Mesendoderm (in vitro differentiated cells): ENCODE measurements at regions not wholly inside any gene's neighbourhood (a gene's known extent, or its start where the extent isn't known, plus 50 kb on each side); places are given as distances from the start of the nearest gene placed in this dataset.
A peak's percentile ranks its signal among the peaks of the same experiment; 100 is the strongest.

Source experiments
- DNase-seq: peaks from one replicate; pipeline ENCODE4 v3.0.0; 2013
- H2AK5ac ChIP-seq: 2 replicates; pipeline ENCODE4 v1.6.1; 2013; ENCODE audit warnings: low read length, inconsistent platforms
- H2BK120ac ChIP-seq: 2 replicates; pipeline ENCODE4 v1.6.1; 2013; ENCODE audit warnings: low read depth, mild to moderate bottlenecking, low read length, moderate library complexity, mixed read lengths
- H2BK15ac ChIP-seq: replicated peaks from 2 replicates; pipeline ENCODE4 v1.6.1; 2013; ENCODE audit warnings: low read depth, mild to moderate bottlenecking, moderate library complexity
- H2BK5ac ChIP-seq: 2 replicates; pipeline ENCODE4 v1.6.1; 2013; ENCODE audit warnings: low read length, inconsistent platforms
- H3K18ac ChIP-seq: 2 replicates; pipeline ENCODE4 v1.6.1; 2013; ENCODE audit warnings: mild to moderate bottlenecking, low read length, mixed read lengths
- H3K23ac ChIP-seq: one replicate; pipeline ENCODE4 v1.6.1; 2013; ENCODE audit warnings: low read length
- H3K27ac ChIP-seq: 2 replicates; pipeline ENCODE4 v1.5.1; 2013; ENCODE audit warnings: low read depth, mild to moderate bottlenecking, inconsistent platforms, low read length, moderate library complexity
- H3K27me3 ChIP-seq: 2 replicates; pipeline ENCODE4 v1.6.1; 2013; ENCODE audit warnings: low read length, control low read depth, mild to moderate bottlenecking, inconsistent platforms; ENCODE audit not compliant: insufficient read depth, poor library complexity
- H3K36me3 ChIP-seq: 2 replicates; pipeline ENCODE4 v1.6.1; 2013; ENCODE audit warnings: low read length, inconsistent platforms; ENCODE audit not compliant: control insufficient read depth, insufficient read depth
- H3K4ac ChIP-seq: one replicate; pipeline ENCODE4 v1.6.1; 2013; ENCODE audit warnings: low read depth, mild to moderate bottlenecking, low read length, moderate library complexity
- H3K4me1 ChIP-seq: 2 replicates; pipeline ENCODE4 v1.6.1; 2013; ENCODE audit warnings: low read depth, low read length, inconsistent platforms; ENCODE audit not compliant: control insufficient read depth
- H3K4me2 ChIP-seq: 2 replicates; pipeline ENCODE4 v1.6.1; 2013; ENCODE audit warnings: low read length
- H3K4me3 ChIP-seq: 2 replicates; pipeline ENCODE4 v1.5.1; 2013; ENCODE audit warnings: mild to moderate bottlenecking, low read length
- H3K56ac ChIP-seq: one replicate; pipeline ENCODE4 v1.6.1; 2013; ENCODE audit warnings: low read length
- H3K79me1 ChIP-seq: 2 replicates; pipeline ENCODE4 v1.6.1; 2013; ENCODE audit warnings: low read length, inconsistent platforms
- H3K79me2 ChIP-seq: 2 replicates; pipeline ENCODE4 v1.6.1; 2013; ENCODE audit warnings: mild to moderate bottlenecking, low read length; ENCODE audit not compliant: control insufficient read depth, insufficient read depth
- H3K9ac ChIP-seq: 2 replicates; pipeline ENCODE4 v1.6.1; 2013; ENCODE audit warnings: low read length, inconsistent platforms
- H4K5ac ChIP-seq: one replicate; pipeline ENCODE4 v1.6.1; 2013; ENCODE audit warnings: low read length
- H4K8ac ChIP-seq: one replicate; pipeline ENCODE4 v1.6.1; 2013; ENCODE audit warnings: low read depth, mild to moderate bottlenecking, control low read depth, low read length, moderate library complexity
- WGBS: extraction: QIAGEN DNeasy Blood & Tissue Kit; methylation state at CpG from one replicate; pipeline ENCODE4 v1.1.7; 2013; ENCODE audit warnings: low lambda C conversion rate, missing lambda C conversion rate; ENCODE audit not compliant: insufficient coverage; ENCODE audit errors: extremely low coverage; 5-methylcytosine and 5-hydroxymethylcytosine counted together

DNA sequence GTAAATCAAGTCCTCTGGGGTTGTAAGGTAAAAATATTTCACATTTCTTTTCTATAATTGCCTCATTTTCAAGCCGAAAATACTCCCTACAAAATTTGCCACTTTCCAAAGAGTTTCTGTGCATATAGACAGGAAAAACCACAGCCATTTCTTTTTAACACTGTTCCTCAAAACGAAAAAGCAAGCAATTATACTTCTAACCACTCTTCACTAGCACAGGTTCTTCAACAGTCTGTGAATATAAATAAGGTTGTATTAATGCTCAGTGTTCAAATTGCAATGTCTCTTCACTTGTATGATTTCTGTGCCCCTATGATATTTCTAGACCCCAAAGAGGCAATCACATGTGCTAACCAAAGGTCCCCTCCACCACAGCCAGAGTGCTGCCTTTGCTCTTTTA lies 206.0 kb downstream of the SIM1 start:
- Histone ChIP-seq H2BK120ac (no peak overlapping the region), H3K18ac (no peak overlapping the region), H3K79me1 (no peaks in the 10 kb centered on the region), H3K56ac (no peak overlapping the region), H4K5ac (no peak overlapping the region), H3K4me1 (no peaks in the 10 kb centered on the region), H3K23ac (no peak overlapping the region), H3K9ac (no peak overlapping the region), H3K4me2 (no peak overlapping the region), H3K27ac (no peak overlapping the region), H2BK5ac (no peak overlapping the region), H3K79me2 (no peaks in the 10 kb centered on the region), H3K4me3 (no peak overlapping the region), H3K36me3 (no peaks in the 10 kb centered on the region), H2AK5ac (no peak overlapping the region), H4K8ac (no peak overlapping the region), H3K27me3 (peaks cover 1% of the 10 kb centered on the region), H2BK15ac (no peak overlapping the region), H3K4ac (no peak overlapping the region)
- no CpG with 5 or more reads among the region's 2 CpGs for WGBS
- no peak for DNase-seq

DNA sequence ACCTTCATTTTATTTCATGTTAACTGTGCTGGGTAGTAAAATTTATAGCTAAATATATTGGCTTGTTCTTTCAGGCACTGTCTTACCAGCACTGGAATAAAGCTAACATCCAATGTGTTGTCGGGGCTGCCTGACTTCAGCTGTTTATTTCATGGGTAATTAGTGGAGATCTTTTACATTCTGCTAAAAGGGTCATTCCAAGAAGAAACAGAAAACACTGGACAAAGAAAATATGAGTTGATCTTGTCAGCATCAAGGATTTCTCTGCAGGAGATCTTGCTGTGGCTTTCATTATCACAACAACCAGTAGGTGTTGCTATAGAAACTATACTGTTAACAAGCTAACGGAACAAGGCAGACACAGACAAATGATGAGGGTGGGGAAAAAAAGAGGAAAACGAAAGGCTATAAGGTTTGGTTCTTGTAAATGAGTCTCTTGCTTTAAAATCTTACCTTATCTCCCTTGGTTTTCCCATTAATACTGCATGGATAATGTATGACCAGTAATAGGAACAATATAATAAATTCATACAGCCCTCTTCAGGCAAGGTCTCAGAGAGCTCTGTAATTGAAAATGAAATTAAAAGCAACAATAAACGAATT lies 206.8 kb downstream of the SIM1 start:
- no peak overlapping the region for H3K9ac ChIP-seq
- H4K8ac ChIP-seq = no peak overlapping the region
- H3K23ac ChIP-seq = no peak overlapping the region
- peaks cover 1% of the 10 kb centered on the region for H3K27me3 ChIP-seq
- H3K4me2 ChIP-seq = no peak overlapping the region
- no peaks in the 10 kb centered on the region for H3K36me3 ChIP-seq
- H3K27ac ChIP-seq = no peak overlapping the region
- no peaks in the 10 kb centered on the region for H3K4me1 ChIP-seq
- H2BK5ac ChIP-seq = no peak overlapping the region
- no peak overlapping the region for H2BK120ac ChIP-seq
- H2AK5ac ChIP-seq = no peak overlapping the region
- H4K5ac ChIP-seq = no peak overlapping the region
- H3K4me3 ChIP-seq = no peak overlapping the region
- no CpG with 5 or more reads among the region's 4 CpGs for WGBS
- no peak overlapping the region for H2BK15ac ChIP-seq
- no peak overlapping the region for H3K56ac ChIP-seq
- peak; percentile 88 for DNase-seq
- H3K79me2 ChIP-seq = no peaks in the 10 kb centered on the region
- H3K4ac ChIP-seq = no peak overlapping the region
- no peak overlapping the region for H3K18ac ChIP-seq
- H3K79me1 ChIP-seq = no peaks in the 10 kb centered on the region

GRCh38 chr6:100255701-100256100 lies 209.0 kb downstream of the SIM1 start:
- no peak overlapping the region for H3K23ac ChIP-seq
- no peak overlapping the region for H3K4me3 ChIP-seq
- peak overlapping the region; percentile 61 for H2BK120ac ChIP-seq
- H3K18ac ChIP-seq = no peak overlapping the region
- no peaks in the 10 kb centered on the region for H3K4me1 ChIP-seq
- H3K4me2 ChIP-seq = no peak overlapping the region
- no peak overlapping the region for H3K56ac ChIP-seq
- no peak overlapping the region for H3K4ac ChIP-seq
- no peak overlapping the region for H3K27ac ChIP-seq
- H3K79me1 ChIP-seq = no peaks in the 10 kb centered on the region
- no peak overlapping the region for H2BK15ac ChIP-seq
- H3K79me2 ChIP-seq = no peaks in the 10 kb centered on the region
- no CpG with 5 or more reads among the region's 5 CpGs for WGBS
- H3K27me3 ChIP-seq = peaks cover 1% of the 10 kb centered on the region
- DNase-seq = no peak
- H2BK5ac ChIP-seq = no peak overlapping the region
- H2AK5ac ChIP-seq = no peak overlapping the region
- no peak overlapping the region for H3K9ac ChIP-seq
- H4K8ac ChIP-seq = no peak overlapping the region
- no peak overlapping the region for H4K5ac ChIP-seq
- H3K36me3 ChIP-seq = no peaks in the 10 kb centered on the region

DNA sequence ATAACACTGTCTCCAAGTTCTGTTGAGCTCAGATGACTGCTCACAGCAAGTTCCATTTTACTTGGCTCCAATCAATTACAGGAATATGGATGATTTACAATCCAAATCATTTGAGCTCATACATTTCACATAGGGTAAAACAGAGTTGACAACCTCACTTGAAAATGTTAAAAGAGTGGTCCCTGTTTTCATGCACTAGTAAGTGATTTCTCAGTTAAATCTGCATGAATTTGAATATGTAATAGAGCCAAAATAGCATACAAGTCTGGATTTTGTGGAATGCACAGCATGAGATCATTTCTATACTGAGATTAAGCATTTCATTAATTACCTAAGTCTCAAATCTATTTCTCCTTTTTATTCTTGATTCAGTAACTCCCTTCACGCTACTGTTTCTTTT lies 217.6 kb downstream of the SIM1 start:
- Histone ChIP-seq H3K4me1 (no peaks in the 10 kb centered on the region), H3K4ac (no peak overlapping the region), H3K4me2 (no peak overlapping the region), H3K79me2 (no peaks in the 10 kb centered on the region), H3K27ac (no peak overlapping the region), H2BK15ac (no peak overlapping the region), H2BK120ac (no peak overlapping the region), H4K5ac (no peak overlapping the region), H3K4me3 (no peak overlapping the region), H3K36me3 (no peaks in the 10 kb centered on the region), H2AK5ac (no peak overlapping the region), H3K18ac (no peak overlapping the region), H3K23ac (no peak overlapping the region), H3K56ac (no peak overlapping the region), H2BK5ac (no peak overlapping the region), H3K79me1 (no peaks in the 10 kb centered on the region), H4K8ac (no peak overlapping the region), H3K27me3 (no peaks in the 10 kb centered on the region), H3K9ac (no peak overlapping the region)
- no CpG with 5 or more reads among the region's 1 CpG for WGBS
- no peak for DNase-seq

DNA sequence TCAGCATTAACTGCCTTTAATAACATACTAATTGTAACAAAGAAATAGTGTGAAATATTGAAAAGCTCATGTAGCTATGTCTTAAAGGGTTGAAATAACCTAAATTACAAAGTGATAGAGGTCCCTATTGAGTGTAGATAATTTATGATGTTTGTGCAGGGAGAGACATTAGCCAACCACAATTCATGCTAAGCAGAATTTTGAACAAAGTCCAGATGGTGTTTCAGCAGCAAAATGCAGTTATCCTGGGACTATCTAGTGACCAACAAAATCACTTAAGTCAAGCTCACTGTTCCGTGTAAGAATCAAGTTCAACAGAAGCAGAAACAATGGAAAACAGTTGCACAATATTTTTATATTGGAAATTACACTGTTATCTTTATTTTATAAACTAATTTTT lies 218.5 kb downstream of the SIM1 start:
- Histone ChIP-seq H2BK5ac (no peak overlapping the region), H2AK5ac (no peak overlapping the region), H3K23ac (no peak overlapping the region), H3K56ac (no peak overlapping the region), H4K5ac (no peak overlapping the region), H2BK120ac (no peak overlapping the region), H3K18ac (no peak overlapping the region), H3K36me3 (no peaks in the 10 kb centered on the region), H3K27ac (no peak overlapping the region), H3K27me3 (no peaks in the 10 kb centered on the region), H3K4me3 (no peak overlapping the region), H3K9ac (no peak overlapping the region), H2BK15ac (no peak overlapping the region), H3K4me1 (no peaks in the 10 kb centered on the region), H4K8ac (no peak overlapping the region), H3K4me2 (no peak overlapping the region), H3K79me1 (no peaks in the 10 kb centered on the region), H3K4ac (no peak overlapping the region), H3K79me2 (no peaks in the 10 kb centered on the region)
- DNase-seq = no peak
- WGBS = no CpG with 5 or more reads among the region's 1 CpG

DNA sequence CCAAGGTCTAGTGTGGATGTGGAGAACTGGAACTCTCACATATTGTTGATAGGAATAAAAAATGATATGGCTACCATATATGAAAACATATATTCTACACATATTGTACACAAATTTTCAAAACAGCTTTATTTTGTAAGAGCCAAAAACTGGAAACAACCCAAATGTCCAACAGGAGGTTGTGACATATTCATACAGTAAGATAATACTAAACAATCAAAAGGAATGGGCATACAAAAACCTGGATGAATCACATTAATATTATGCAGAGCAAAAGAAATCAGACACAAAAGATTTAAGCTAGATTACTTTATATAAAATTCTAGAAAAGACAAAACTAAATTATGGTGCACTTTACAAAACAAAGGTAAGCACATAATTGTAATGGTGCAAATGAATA lies 223.9 kb downstream of the SIM1 start:
- H3K18ac ChIP-seq = no peak overlapping the region
- H3K79me1 ChIP-seq = no peaks in the 10 kb centered on the region
- DNase-seq = no peak
- H3K4me2 ChIP-seq = no peak overlapping the region
- H3K79me2 ChIP-seq = no peaks in the 10 kb centered on the region
- H3K27me3 ChIP-seq = no peaks in the 10 kb centered on the region
- H3K56ac ChIP-seq = no peak overlapping the region
- H3K9ac ChIP-seq = no peak overlapping the region
- no peak overlapping the region for H3K27ac ChIP-seq
- no peak overlapping the region for H3K4me3 ChIP-seq
- no peak overlapping the region for H3K4ac ChIP-seq
- no peak overlapping the region for H3K23ac ChIP-seq
- H4K5ac ChIP-seq = no peak overlapping the region
- no peak overlapping the region for H2BK5ac ChIP-seq
- H4K8ac ChIP-seq = no peak overlapping the region
- no peaks in the 10 kb centered on the region for H3K4me1 ChIP-seq
- H3K36me3 ChIP-seq = no peaks in the 10 kb centered on the region
- no peak overlapping the region for H2BK120ac ChIP-seq
- H2BK15ac ChIP-seq = no peak overlapping the region
- H2AK5ac ChIP-seq = no peak overlapping the region
